Upper lobe of left lung (tissue), 6 donors: ENCODE measurements at regions not wholly inside any gene's neighbourhood (a gene's known extent, or its start where the extent isn't known, plus 50 kb on each side); places are given as distances from the start of the nearest gene placed in this dataset.
A peak's percentile ranks its signal among the peaks of the same experiment; 100 is the strongest.

Experiments
- ATAC-seq, 2 donors: fragments of 200-7000 bp; cut with Tn5 transposase; one replicate each; pipeline ENCODE4 v1.9.1; 2022; ENCODE audit warnings: mild to moderate bottlenecking in 2 of 2, moderate library complexity in 2 of 2; ENCODE audit not compliant: low FRiP score in 2 of 2
- DNase-seq, 2 donors: peaks; one replicate each; pipeline ENCODE4 v3.0.0-alpha.2; 2019 to 2020
- H3K27ac ChIP-seq, 4 donors: fragments of 200-600 bp; sonication (generic); one replicate each; pipeline ENCODE4 v1.5.1; 2016 to 2019
- H3K27me3 ChIP-seq, 4 donors: fragments of 200-600 bp; sonication (generic); one replicate each; pipeline ENCODE4 v1.5.1; 2017 to 2019
- H3K36me3 ChIP-seq, 4 donors: fragments of 200-600 bp; sonication (generic); one replicate each; pipeline ENCODE4 v1.5.1; 2016 to 2019
- H3K4me1 ChIP-seq, 4 donors: fragments of 200-600 bp; sonication (generic); one replicate each; pipeline ENCODE4 v1.5.1; 2018 to 2019
- H3K4me3 ChIP-seq, 4 donors: fragments of 200-600 bp; sonication (generic); one replicate each; pipeline ENCODE4 v1.5.1; 2017 to 2019; ENCODE audit warnings: mild to moderate bottlenecking in 2 of 4, moderate library complexity in 1 of 4
- H3K9me3 ChIP-seq, 4 donors: fragments of 200-600 bp; sonication (generic); one replicate each; pipeline ENCODE4 v1.5.1; 2018 to 2019
- EP300 ChIP-seq, 4 donors: sonication (generic); formaldehyde crosslinking; IDR thresholded peaks; one replicate each; pipeline ENCODE4 v1.5.1; 2017; ENCODE audit warnings: antibody characterized with exemption in 4 of 4, control low read depth in 2 of 4
- POLR2A ChIP-seq, 4 donors: fragments of 450-650 bp; IDR thresholded peaks; one replicate each; pipeline ENCODE4 v1.5.1; 2016 to 2017; ENCODE audit warnings: antibody characterized with exemption in 4 of 4, mild to moderate bottlenecking in 2 of 4
- POLR2AphosphoS5 ChIP-seq, 2 donors: sonication (generic); formaldehyde crosslinking; IDR thresholded peaks; one replicate each; pipeline ENCODE4 v1.5.1; 2017; ENCODE audit warnings: antibody characterized with exemption in 2 of 2
- WGBS, 2 donors: methylation state at CpG; one replicate each; pipeline ENCODE4 v1.1.5; 2017 to 2018; 5-methylcytosine and 5-hydroxymethylcytosine counted together
- TF ChIP-seq, protein P1 (sequence below), 6 experiments: fragments of 450-650 bp in 4 of 6; fragments of 200-600 bp in 2 of 6; sonication (generic) in 2 of 6; IDR thresholded peaks; one replicate each; pipeline ENCODE4 v1.5.1; 2016 to 2019; ENCODE audit warnings: antibody characterized with exemption in 6 of 6
- donor health status: DM: no; HTN: no; CAD: no; lungs with moderate emphysema.
- donor health status: DM: no; HTN: yes; CAD: no; lungs with severe emphysema.

DNA sequence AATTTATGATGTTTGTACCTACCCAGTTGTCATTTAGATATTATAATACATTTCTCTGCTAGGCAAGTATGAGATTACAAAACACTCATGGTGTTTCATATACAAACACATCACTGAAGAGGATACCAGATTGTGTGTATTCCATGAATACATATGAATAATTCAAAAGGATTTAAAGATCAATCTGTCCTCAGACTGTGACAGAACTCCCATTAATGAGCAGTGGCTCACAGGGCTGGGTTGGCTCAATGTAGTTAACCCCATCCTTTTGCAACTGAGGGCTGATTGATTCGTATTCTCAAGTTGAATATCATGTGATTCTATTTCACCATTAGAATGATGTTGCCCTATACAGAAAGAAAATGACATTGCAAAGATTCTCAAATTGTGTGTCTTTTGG, 79.6 kb upstream of the SPANXN2 start:
- Histone ChIP-seq H3K9me3 (no peaks in the 10 kb centered on the region), H3K27me3 (no peaks in the 10 kb centered on the region), H3K4me3 (no peak overlapping the region), H3K36me3 (no peaks in the 10 kb centered on the region), H3K4me1 (no peaks in the 10 kb centered on the region), H3K27ac (no peak overlapping the region)
- ATAC-seq (no peak), DNase-seq (no peak)
- WGBS, 2 donors = 62 to 71% methylated on average over 1 of the region's 1 CpG
- TF ChIP-seq POLR2A (IDR thresholded peaks at IDR 0.05) (no peak), EP300 (IDR thresholded peaks at IDR 0.05) (no peak), POLR2AphosphoS5 (IDR thresholded peaks at IDR 0.05) (no peak)
- TF ChIP-seq, protein P1, sequence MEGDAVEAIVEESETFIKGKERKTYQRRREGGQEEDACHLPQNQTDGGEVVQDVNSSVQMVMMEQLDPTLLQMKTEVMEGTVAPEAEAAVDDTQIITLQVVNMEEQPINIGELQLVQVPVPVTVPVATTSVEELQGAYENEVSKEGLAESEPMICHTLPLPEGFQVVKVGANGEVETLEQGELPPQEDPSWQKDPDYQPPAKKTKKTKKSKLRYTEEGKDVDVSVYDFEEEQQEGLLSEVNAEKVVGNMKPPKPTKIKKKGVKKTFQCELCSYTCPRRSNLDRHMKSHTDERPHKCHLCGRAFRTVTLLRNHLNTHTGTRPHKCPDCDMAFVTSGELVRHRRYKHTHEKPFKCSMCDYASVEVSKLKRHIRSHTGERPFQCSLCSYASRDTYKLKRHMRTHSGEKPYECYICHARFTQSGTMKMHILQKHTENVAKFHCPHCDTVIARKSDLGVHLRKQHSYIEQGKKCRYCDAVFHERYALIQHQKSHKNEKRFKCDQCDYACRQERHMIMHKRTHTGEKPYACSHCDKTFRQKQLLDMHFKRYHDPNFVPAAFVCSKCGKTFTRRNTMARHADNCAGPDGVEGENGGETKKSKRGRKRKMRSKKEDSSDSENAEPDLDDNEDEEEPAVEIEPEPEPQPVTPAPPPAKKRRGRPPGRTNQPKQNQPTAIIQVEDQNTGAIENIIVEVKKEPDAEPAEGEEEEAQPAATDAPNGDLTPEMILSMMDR (IDR thresholded peaks at IDR 0.05) = no peak

DNA sequence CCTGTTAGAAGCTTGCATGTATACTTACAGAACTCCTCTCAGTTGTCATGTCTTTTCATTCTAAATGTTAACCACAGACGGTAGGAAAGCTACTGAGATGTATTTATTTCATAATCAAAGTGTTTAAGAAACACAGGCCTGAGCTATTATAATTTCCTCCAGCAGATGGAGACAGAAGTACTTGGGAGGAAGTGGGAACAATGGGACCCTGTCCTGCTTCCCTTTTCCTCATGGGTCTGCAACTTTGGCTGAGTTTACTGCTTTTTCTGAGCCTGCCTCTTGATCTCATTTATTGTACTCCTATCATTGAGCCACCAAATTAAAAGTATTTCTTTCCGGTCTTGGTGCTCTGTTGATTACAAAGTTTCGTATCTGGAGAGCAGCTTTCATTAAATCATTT, 67.7 kb upstream of the SPANXN2 start:
- H3K27ac ChIP-seq = no peak overlapping the region
- H3K4me3 ChIP-seq = no peak overlapping the region
- no peaks in the 10 kb centered on the region for H3K27me3 ChIP-seq
- ATAC-seq = no peak
- TF ChIP-seq, protein P1 (IDR thresholded peaks at IDR 0.05) = peak in 1 of 6 experiments; percentile 13
- no peak for TF ChIP-seq EP300 (IDR thresholded peaks at IDR 0.05)
- no peak for DNase-seq
- no peaks in the 10 kb centered on the region for H3K4me1 ChIP-seq
- H3K9me3 ChIP-seq = no peaks in the 10 kb centered on the region
- 65 to 69% methylated on average over 3 of the region's 3 CpGs for WGBS, 2 donors
- no peaks in the 10 kb centered on the region for H3K36me3 ChIP-seq

DNA sequence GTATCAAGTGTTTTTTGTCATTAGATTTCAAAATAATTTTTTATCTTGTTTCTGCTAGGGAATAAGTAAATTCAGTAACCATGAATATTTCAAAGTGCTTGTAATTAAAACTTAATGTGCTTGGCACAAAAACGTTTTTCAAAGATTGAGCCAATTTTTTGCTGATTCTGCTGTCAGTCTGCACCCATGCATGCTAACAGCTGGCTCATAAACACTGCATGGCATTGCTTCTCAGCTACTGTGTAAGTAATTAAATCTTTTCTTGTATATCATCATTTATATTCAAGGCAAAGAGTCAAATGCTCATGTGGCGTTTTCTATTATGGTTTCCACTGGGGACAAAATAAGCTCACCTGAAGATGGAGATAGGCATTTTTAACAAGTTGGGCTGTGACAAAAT, 66.8 kb upstream of the SPANXN2 start:
- TF ChIP-seq POLR2A (IDR thresholded peaks at IDR 0.05) = no peak
- TF ChIP-seq, protein P1 (IDR thresholded peaks at IDR 0.05) = no peak
- no peak for TF ChIP-seq POLR2AphosphoS5 (IDR thresholded peaks at IDR 0.05)
- TF ChIP-seq EP300 (IDR thresholded peaks at IDR 0.05) = no peak
- ATAC-seq (no peak), DNase-seq (no peak)
- no peaks in the 10 kb centered on the region for H3K27me3 ChIP-seq
- H3K36me3 ChIP-seq = no peaks in the 10 kb centered on the region
- no peak overlapping the region for H3K4me3 ChIP-seq
- no peaks in the 10 kb centered on the region for H3K4me1 ChIP-seq
- no peak overlapping the region for H3K27ac ChIP-seq
- WGBS, 2 donors = 59 to 64% methylated on average over 2 of the region's 2 CpGs
- no peaks in the 10 kb centered on the region for H3K9me3 ChIP-seq

DNA sequence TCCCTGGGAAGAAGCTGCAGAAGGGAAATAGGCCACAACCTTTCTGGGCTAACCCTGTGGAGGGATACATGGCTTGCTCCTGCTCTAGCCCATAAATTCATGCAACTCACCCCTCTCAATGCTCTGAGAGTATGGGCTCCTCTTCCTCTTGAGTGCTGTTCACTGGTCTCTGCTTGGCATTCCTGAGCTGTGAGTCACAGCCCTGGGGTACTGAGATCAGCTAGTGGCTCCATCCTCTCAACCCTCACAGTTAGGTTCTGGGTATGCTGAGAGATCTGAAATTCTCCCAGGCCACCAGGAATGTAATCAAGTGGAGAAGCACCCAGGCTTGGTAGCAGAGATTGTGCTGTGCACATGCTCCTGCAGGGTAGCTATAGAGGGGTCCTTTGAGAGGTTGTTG, 60.6 kb upstream of the SPANXN2 start:
- Histone ChIP-seq H3K9me3 (peaks cover 0 to 5% (median 0%) of the 10 kb centered on the region in 4 donors), H3K27ac (no peak overlapping the region), H3K4me1 (no peaks in the 10 kb centered on the region), H3K36me3 (no peaks in the 10 kb centered on the region), H3K27me3 (no peaks in the 10 kb centered on the region), H3K4me3 (no peak overlapping the region)
- ATAC-seq = peak in 1 of 2 donors; percentile 40
- no peak for DNase-seq
- TF ChIP-seq EP300 (IDR thresholded peaks at IDR 0.05) (no peak), POLR2AphosphoS5 (IDR thresholded peaks at IDR 0.05) (no peak), POLR2A (IDR thresholded peaks at IDR 0.05) (no peak)
- TF ChIP-seq, protein P1 (IDR thresholded peaks at IDR 0.05) = no peak
